ENCODE measurements at regions not wholly inside any gene's neighbourhood (a gene's known extent, or its start where the extent isn't known, plus 50 kb on each side); places are given as distances from the start of the nearest gene placed in this dataset.

- H3K36me3 ChIP-seq (ENCODE audit: control insufficient read depth in 2 of 2, insufficient read depth in 1 of 2, low read length in 2 of 2): no peaks in the 10 kb centered on the region
- POLR2A ChIA-PET: interaction anchor here (0.5 to 1.1 kb wide), 3 partner anchors 11 to 178 kb away, joined by 3 read pairs; no protein-coding TSS in a partner anchor
- no peaks in the 10 kb centered on the region for H3K4me1 ChIP-seq (ENCODE audit: control insufficient read depth, insufficient read depth, low read length)
- H3K4me3 ChIP-seq (ENCODE audit: low read depth, low read length): no peak overlapping the region
- no peak overlapping the region for H3K27ac ChIP-seq (ENCODE audit: extremely low read depth, low read depth, low read length)
- H3K9me3 ChIP-seq (ENCODE audit: control insufficient read depth, insufficient read depth, low read depth, low read length): no peaks in the 10 kb centered on the region
- CTCF ChIA-PET: interaction anchor here (0.6 to 2.6 kb wide), 12 partner anchors 12 to 1549 kb away, joined by 3 to 12 read pairs (median 3); no protein-coding TSS in a partner anchor
- TF ChIP-seq EGR2 (tag by site-specific recombination; IDR thresholded peaks at IDR 0.05; ENCODE audit: low read depth): no peak
- no peak for TF ChIP-seq ZNF157 (tag by site-specific recombination; IDR thresholded peaks at IDR 0.05)
- TF ChIP-seq ZNF416 (tag by site-specific recombination; IDR thresholded peaks at IDR 0.05): no peak
- no peak for TF ChIP-seq SCRT2 (tag by site-specific recombination; IDR thresholded peaks at IDR 0.05)
- TF ChIP-seq ZNF280C (tag by site-specific recombination; IDR thresholded peaks at IDR 0.05): no peak
- TF ChIP-seq PBX3 (CRISPR knock-in tag; IDR thresholded peaks at IDR 0.05): no peak
- TF ChIP-seq ZNF621 (tag by site-specific recombination; IDR thresholded peaks at IDR 0.05): no peak
Observed at GRCh38 chr1:229716069-229716468, 90.0 kb downstream of the URB2 start.

GRCh38 chr1:229716704-229717103, 90.7 kb downstream of the URB2 start:
- CTCF ChIA-PET: interaction anchor here (0.5 to 2.6 kb wide), 6 partner anchors 11 to 1052 kb away, joined by 3 to 12 read pairs (median 4); no protein-coding TSS in a partner anchor
- Histone ChIP-seq H3K4me1 (ENCODE audit: control insufficient read depth, insufficient read depth, low read length) (no peaks in the 10 kb centered on the region), H3K27ac (ENCODE audit: extremely low read depth, low read depth, low read length) (no peak overlapping the region), H3K4me3 (ENCODE audit: low read depth, low read length) (no peak overlapping the region), H3K36me3 (ENCODE audit: control insufficient read depth in 2 of 2, insufficient read depth in 1 of 2, low read length in 2 of 2) (no peaks in the 10 kb centered on the region), H3K9me3 (ENCODE audit: control insufficient read depth, insufficient read depth, low read depth, low read length) (no peaks in the 10 kb centered on the region)
- TF ChIP-seq GLI4 (tag by site-specific recombination; IDR thresholded peaks at IDR 0.05): no peak
- no peak for TF ChIP-seq ZNF211 (tag by site-specific recombination; IDR thresholded peaks at IDR 0.05; ENCODE audit: low read depth)
- TF ChIP-seq IKZF3 (tag by site-specific recombination; IDR thresholded peaks at IDR 0.05): no peak
- TF ChIP-seq ZSCAN18 (tag by site-specific recombination; IDR thresholded peaks at IDR 0.05): no peak
- TF ChIP-seq BCL11A (tag by site-specific recombination; IDR thresholded peaks at IDR 0.05; ENCODE audit: low read depth): no peak
- TF ChIP-seq ZNF416 (tag by site-specific recombination; IDR thresholded peaks at IDR 0.05): no peak
- no peak for TF ChIP-seq ZNF610 (tag by site-specific recombination; IDR thresholded peaks at IDR 0.05; ENCODE audit: borderline replicate concordance)
- TF ChIP-seq ZNF596 (tag by site-specific recombination; IDR thresholded peaks at IDR 0.05): no peak
- no peak for TF ChIP-seq ZEB2 (tag by site-specific recombination; IDR thresholded peaks at IDR 0.05)
- no peak for TF ChIP-seq ZNF560 (tag by site-specific recombination; IDR thresholded peaks at IDR 0.05; ENCODE audit: borderline replicate concordance)
- TF ChIP-seq ZNF354C (tag by site-specific recombination; IDR thresholded peaks at IDR 0.05; ENCODE audit: borderline replicate concordance, low read depth): no peak
- TF ChIP-seq ZNF561 (tag by site-specific recombination; IDR thresholded peaks at IDR 0.05; ENCODE audit: borderline replicate concordance): no peak
- TF ChIP-seq ZNF174 (tag by site-specific recombination; IDR thresholded peaks at IDR 0.05): no peak
- TF ChIP-seq YY2 (tag by site-specific recombination; IDR thresholded peaks at IDR 0.05): no peak
- TF ChIP-seq ZNF157 (tag by site-specific recombination; IDR thresholded peaks at IDR 0.05): no peak
- TF ChIP-seq ZNF513 (tag by site-specific recombination; IDR thresholded peaks at IDR 0.05): no peak
- no peak for TF ChIP-seq ZNF202 (tag by site-specific recombination; IDR thresholded peaks at IDR 0.05; ENCODE audit: borderline replicate concordance)
- TF ChIP-seq ZNF624 (tag by site-specific recombination; IDR thresholded peaks at IDR 0.05): no peak
- TF ChIP-seq ZNF510 (tag by site-specific recombination; IDR thresholded peaks at IDR 0.05; ENCODE audit: insufficient replicate concordance): no peak
- no peak for TF ChIP-seq ZNF239 (tag by site-specific recombination; IDR thresholded peaks at IDR 0.05)
- POLR2A ChIA-PET: interaction anchor here (0.8 to 1.1 kb wide), 2 partner anchors 12 to 177 kb away, joined by 3 read pairs; no protein-coding TSS in a partner anchor

Measured in HEK293 (cell line).